Jurkat, Clone E6-1 (cell line): ENCODE measurements at regions not wholly inside any gene's neighbourhood (a gene's known extent, or its start where the extent isn't known, plus 50 kb on each side); places are given as distances from the start of the nearest gene placed in this dataset.
"Not testable (repeated sequence)": the region's sequence is repeated elsewhere in the genome, so short reads cannot be mapped to it uniquely, and the experiment has no call there.

Experiments used
- DNase-seq: peaks from one replicate; pipeline ENCODE4 v3.0.0-alpha.2; 2011; ENCODE audit warnings: low read depth, low spot score
- H3K4me3 ChIP-seq: 2 replicates; pipeline ENCODE4 v1.5.1; 2011; ENCODE audit warnings: mild to moderate bottlenecking, low read length, control low read depth, moderate library complexity

GRCh38 chrX:78603908-78604307, 55.2 kb downstream of the RTL3 start:
- no peak for DNase-seq
- H3K4me3 ChIP-seq, result no peak overlapping the region

DNA sequence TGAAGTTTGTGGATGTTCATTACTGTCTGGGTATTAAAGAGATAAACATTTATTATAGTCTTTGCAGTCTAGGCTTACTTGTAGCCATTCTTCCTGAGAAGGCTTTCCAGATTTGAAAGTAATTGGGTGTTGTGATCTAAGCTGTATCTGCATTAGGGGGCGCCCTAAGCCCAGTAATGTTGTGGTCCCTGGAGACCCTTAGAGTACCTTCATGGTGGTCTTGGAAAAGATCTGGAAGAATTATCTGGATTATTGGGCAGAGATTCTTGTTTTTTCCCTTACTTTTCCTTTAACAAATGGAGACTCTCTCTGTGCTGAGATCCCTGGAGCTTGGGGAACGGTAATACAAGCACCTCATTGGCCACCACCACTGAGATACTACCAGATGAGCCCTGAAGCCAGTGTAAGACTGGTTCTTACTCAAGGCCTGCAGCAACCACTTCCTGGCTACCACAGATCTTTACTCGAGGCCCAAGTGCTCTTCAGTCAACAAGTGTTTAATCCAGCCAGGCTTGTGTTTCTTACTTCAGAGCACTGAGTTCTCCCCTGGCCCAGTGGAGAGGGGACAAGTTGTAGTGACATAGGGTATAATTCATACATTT, 63.1 kb downstream of the RTL3 start:
- DNase-seq, result peak; percentile 41

DNA sequence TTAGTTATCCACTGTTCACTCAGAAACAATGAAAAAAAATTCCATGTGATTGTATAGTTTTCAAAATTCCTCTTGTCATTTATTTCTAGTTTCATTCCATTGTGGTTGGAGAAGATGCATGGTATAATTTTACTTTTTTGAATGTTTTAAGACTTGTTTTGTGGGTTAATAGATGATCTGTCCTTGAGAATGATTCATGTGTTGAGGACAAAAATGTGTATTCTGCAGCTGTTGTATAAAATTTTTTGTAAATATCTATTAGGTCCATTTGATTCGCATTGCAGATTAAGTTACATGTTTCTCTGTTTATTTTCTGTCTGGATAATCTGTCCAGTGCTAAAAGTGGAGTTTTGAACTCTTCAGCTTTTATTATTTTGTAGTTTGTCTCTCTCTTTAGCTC, 65.4 kb downstream of the RTL3 start:
- H3K4me3 ChIP-seq, result no peak overlapping the region
- no peak for DNase-seq

More for the DNA sequence above, 63.1 kb downstream of the RTL3 start:
- H3K4me3 ChIP-seq, result no peak overlapping the region

DNA sequence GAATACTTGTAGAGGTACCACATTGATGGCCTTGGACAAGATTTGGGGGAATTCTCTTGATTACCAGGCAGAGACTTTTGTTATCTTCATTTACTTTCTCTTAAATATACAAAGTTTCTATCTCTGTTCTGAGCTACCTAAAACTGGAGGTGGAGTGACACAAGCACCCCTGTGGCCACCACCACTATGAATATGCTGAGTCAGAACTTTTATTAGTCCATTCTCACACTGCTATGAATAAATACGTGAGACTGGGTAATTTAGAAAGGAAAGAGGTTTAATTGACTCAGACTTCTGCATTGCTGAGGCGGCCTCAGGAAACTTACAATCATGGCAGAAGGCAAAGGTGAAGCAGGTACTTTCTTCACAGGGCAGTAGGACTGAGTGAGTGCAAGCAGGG, 67.1 kb downstream of the RTL3 start:
- no peak overlapping the region for H3K4me3 ChIP-seq
- DNase-seq, result no peak

DNA sequence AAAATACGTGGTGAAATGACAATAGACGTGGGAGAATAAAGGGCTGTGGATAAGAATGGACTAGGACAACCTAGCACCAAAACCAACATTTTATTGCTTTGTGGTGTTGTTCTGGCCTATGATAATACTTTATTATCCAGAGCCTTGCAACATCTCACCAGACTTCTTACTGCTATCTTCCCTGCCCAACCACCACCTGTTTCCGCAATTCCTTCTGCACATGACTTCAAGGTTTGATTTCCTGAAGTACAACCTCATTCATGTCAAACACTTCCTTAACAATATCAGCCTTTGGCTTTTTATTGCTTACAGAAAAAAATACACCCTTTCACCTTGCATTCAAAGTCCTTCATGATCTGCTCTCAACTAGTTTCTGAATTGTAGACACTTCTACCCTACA, 84.8 kb downstream of the RTL3 start:
- no peak overlapping the region for H3K4me3 ChIP-seq
- DNase-seq, result no peak

DNA sequence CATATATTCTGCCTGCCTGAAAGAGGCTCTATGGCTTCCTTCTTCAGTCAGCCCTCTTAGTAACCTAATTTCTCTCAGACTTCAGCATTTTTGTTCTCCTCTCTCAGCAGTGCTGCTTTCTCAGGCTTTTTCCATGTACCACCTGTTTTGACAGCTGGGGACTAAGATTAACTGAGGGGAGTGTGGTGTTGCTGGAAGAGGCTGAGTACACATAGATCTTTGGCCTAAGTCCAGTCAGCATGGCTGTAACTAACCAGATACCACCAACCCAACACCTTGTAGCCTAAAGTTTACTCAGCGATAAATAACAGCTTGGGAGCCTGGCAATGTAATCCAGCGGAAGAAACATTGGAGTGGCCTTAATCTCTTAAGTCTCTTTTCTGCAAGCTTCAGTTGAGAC, 85.5 kb downstream of the RTL3 start:
- H3K4me3 ChIP-seq, result no peak overlapping the region
- DNase-seq, result no peak

GRCh38 chrX:78571849-78572248, 87.3 kb downstream of the RTL3 start:
- no peak for DNase-seq
- no peak overlapping the region for H3K4me3 ChIP-seq

DNA sequence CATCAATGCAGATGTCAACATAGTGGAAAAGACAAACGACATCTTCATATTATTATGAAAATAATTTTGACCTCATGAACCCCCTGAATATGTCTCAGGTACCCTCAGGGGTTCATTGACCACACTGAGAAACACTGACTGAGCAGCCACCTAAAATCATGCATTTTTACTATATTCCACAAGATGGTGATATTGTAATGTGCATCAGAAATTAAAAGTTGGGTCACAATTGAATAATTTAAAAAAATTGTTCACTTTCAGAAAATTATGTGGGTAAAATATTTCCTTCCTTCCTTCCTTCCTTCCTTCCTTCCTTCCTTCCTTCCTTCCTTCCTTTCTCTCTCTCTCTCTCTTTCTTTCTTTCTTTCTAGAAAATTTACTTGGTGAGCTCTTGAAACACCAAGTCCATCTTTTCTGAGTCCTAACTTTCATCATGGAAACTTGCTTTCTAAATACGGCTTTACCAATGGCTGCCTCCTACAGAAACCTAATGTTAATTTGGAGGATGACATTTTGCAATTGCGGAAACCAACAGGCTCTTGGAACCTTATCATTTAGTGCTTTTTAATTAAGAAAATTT, 103.6 kb downstream of the RTL3 start:
- H3K4me3 ChIP-seq, result no peak overlapping the region
- DNase-seq, result peak; percentile 32

GRCh38 chrX:78552628-78553027, 106.5 kb downstream of the RTL3 start:
- not testable (repeated sequence) for H3K4me3 ChIP-seq, DNase-seq

DNA sequence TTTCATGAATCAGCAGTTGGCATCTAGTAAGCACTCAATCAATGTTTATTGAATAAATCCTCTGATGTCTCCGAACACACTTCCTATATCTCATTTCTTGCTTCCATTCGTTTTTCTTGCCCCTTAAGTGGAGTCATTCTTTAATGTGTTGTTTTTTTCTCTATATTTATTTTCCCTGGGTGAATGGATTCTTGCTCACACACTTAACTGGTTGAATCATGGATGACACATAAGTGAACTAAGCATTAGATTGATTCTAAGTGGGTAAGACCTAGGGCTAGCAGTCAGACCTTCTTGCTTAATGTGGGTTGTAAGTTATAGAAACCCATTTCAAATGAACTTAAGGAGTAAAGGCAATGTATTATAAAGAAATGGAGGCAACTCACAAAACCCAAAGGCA, 111.1 kb downstream of the RTL3 start:
- no peak overlapping the region for H3K4me3 ChIP-seq
- no peak for DNase-seq

GRCh38 chrX:78545233-78545632, 113.9 kb downstream of the RTL3 start:
- no peak for DNase-seq
- H3K4me3 ChIP-seq, result no peak overlapping the region

DNA sequence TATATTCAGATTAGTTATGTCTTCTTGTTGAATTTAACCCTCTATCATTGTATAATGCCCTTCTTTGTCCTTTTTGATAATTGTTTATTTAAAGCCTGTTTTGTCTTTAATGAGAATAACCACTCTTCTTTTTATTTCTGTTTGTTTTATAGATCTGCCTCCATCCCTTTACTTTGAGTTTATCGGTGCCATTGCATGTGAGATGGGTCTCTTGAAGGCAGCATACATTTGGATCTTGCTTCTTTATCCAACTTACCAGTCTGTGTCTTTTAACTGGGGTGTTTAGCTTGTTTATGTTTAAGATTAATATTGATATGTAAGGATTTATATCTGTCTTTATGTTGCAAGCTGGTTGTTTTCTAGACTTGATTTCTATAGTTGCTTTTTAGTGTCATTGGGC, 115.8 kb downstream of the RTL3 start:
- H3K4me3 ChIP-seq, result no peak overlapping the region
- no peak for DNase-seq

- H3K4me3 ChIP-seq, result no peak overlapping the region
- no peak for DNase-seq
Measured at GRCh38 chrX:78540171-78540570, 119.0 kb downstream of the RTL3 start.

- no peak overlapping the region for H3K4me3 ChIP-seq
- DNase-seq, result no peak
Measured at GRCh38 chrX:78534221-78534620, 124.9 kb downstream of the RTL3 start.

DNA sequence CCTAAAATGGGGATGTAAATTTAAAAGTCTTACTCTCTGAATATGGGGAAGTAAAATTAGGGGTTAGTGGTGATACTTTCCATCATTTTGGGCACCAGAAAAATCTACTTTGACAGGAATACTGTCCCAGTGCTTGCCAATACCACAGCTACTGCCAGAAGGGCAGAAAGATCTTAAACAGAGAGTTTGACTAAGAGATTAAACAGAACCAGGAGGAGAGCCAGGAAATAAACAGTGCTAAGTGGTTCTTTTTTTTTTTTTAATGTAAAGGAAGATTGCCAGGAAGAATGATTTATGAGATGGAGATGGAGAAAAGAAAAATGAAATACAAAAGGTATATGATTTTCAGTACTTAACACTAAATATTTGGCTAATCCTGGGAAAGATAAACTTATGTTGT, 126.8 kb downstream of the RTL3 start:
- H3K4me3 ChIP-seq, result no peak overlapping the region
- DNase-seq, result no peak

DNA sequence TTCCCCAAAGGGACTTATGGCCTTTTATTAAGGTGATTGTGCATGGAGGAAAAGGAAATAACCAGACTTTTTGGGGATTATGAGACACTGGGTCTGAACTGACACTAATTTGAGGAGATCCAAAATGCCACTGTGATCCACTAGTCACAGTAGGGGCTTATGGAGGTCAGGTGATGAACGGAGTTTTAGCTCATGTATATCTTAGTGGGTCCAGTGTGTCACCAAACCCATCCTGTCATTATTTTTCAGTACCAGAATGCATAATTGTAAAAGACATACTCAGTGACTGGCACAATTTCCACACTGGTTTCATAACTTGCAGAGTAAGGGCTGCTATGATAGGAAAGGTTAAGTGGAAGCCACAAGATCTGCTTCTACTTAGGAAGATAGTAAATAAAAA, 131.3 kb downstream of the RTL3 start:
- no peak overlapping the region for H3K4me3 ChIP-seq
- DNase-seq, result no peak

GRCh38 chrX:78527263-78527662, 131.9 kb downstream of the RTL3 start:
- no peak for DNase-seq
- no peak overlapping the region for H3K4me3 ChIP-seq

DNA sequence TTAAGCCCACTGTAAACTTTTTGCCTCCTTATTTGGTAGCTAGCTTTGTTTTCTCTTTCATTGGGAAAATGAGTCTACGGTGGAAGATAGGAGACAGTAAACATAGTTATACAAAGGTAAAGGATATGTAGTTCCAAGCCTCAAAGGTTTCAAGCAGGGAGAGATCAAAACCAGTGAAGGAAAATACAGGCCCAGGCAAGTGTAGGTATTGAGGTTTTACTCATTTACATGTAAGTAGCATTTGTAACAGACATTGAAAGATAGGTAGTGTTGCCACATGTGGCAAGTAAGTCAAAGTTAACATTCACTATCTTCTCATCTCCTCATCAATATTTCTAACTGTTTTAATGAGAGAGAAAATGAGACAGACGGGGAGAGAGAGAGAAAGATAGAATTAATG, 136.5 kb downstream of the RTL3 start:
- DNase-seq, result no peak
- H3K4me3 ChIP-seq, result no peak overlapping the region

GRCh38 chrX:78517124-78517523, 142.0 kb downstream of the RTL3 start:
- H3K4me3 ChIP-seq, result no peak overlapping the region
- peak; percentile 94 for DNase-seq

- DNase-seq, result no peak
- H3K4me3 ChIP-seq, result no peak overlapping the region
Measured at GRCh38 chrX:78514852-78515251, 144.3 kb downstream of the RTL3 start.

GRCh38 chrX:78513971-78514738, 145.0 kb downstream of the RTL3 start:
- H3K4me3 ChIP-seq, result no peak overlapping the region
- no peak for DNase-seq
